ENCODE measurements at regions not wholly inside any gene's neighbourhood (a gene's known extent, or its start where the extent isn't known, plus 50 kb on each side); places are given as distances from the start of the nearest gene placed in this dataset.

- TF ChIP-seq, protein P1, sequence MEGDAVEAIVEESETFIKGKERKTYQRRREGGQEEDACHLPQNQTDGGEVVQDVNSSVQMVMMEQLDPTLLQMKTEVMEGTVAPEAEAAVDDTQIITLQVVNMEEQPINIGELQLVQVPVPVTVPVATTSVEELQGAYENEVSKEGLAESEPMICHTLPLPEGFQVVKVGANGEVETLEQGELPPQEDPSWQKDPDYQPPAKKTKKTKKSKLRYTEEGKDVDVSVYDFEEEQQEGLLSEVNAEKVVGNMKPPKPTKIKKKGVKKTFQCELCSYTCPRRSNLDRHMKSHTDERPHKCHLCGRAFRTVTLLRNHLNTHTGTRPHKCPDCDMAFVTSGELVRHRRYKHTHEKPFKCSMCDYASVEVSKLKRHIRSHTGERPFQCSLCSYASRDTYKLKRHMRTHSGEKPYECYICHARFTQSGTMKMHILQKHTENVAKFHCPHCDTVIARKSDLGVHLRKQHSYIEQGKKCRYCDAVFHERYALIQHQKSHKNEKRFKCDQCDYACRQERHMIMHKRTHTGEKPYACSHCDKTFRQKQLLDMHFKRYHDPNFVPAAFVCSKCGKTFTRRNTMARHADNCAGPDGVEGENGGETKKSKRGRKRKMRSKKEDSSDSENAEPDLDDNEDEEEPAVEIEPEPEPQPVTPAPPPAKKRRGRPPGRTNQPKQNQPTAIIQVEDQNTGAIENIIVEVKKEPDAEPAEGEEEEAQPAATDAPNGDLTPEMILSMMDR (IDR thresholded peaks at IDR 0.05) = no peak
- TF ChIP-seq POLR2A (IDR thresholded peaks at IDR 0.05) = no peak
Observed at GRCh38 chr14:26074892-26075291, 522.9 kb downstream of the NOVA1 start.
